ENCODE measurements at regions not wholly inside any gene's neighbourhood (a gene's known extent, or its start where the extent isn't known, plus 50 kb on each side); places are given as distances from the start of the nearest gene placed in this dataset.
A peak's percentile ranks its signal among the peaks of the same experiment; 100 is the strongest.

GRCh38 chr17:71963351-71963750, 157.5 kb upstream of the SOX9 start:
- no peak for DNase-seq

- DNase-seq = no peak
Observed at GRCh38 chr17:71963791-71964190, 157.0 kb upstream of the SOX9 start.

- no peak for DNase-seq
Observed at GRCh38 chr17:71964559-71964958, 156.3 kb upstream of the SOX9 start.

- no peak for DNase-seq
Observed at GRCh38 chr17:71966055-71966454, 154.8 kb upstream of the SOX9 start.

- no peak for DNase-seq
Observed at GRCh38 chr17:71966459-71967313, 154.1 kb upstream of the SOX9 start.

- DNase-seq = no peak
Observed at GRCh38 chr17:71969500-71969899, 151.3 kb upstream of the SOX9 start.

- DNase-seq = no peak
Observed at GRCh38 chr17:71970312-71970711, 150.5 kb upstream of the SOX9 start.

GRCh38 chr17:71974051-71974450, 146.8 kb upstream of the SOX9 start:
- no peak for DNase-seq

GRCh38 chr17:71975331-71975801, 145.5 kb upstream of the SOX9 start:
- DNase-seq = peak; percentile 31 to 33

- peak; percentile 60 to 75 for DNase-seq
Observed at GRCh38 chr17:71976011-71976649, 144.7 kb upstream of the SOX9 start.

GRCh38 chr17:71978435-71978834, 142.4 kb upstream of the SOX9 start:
- DNase-seq = no peak

- DNase-seq = no peak
Observed at GRCh38 chr17:71980171-71980570, 140.6 kb upstream of the SOX9 start.

- DNase-seq = no peak
Observed at GRCh38 chr17:71983828-71984227, 137.0 kb upstream of the SOX9 start.

- DNase-seq = no peak
Observed at GRCh38 chr17:71985111-71986039, 135.4 kb upstream of the SOX9 start.

GRCh38 chr17:71986886-71987285, 133.9 kb upstream of the SOX9 start:
- no peak for DNase-seq

GRCh38 chr17:71987634-71988033, 133.2 kb upstream of the SOX9 start:
- no peak for DNase-seq

GRCh38 chr17:71989117-71989516, 131.7 kb upstream of the SOX9 start:
- DNase-seq = no peak

- no peak for DNase-seq
Observed at GRCh38 chr17:71993363-71993762, 127.5 kb upstream of the SOX9 start.

GRCh38 chr17:71995590-71995989, 125.2 kb upstream of the SOX9 start:
- no peak for DNase-seq

GRCh38 chr17:72004011-72004427, 116.8 kb upstream of the SOX9 start:
- no peak for DNase-seq

- no peak for DNase-seq
Observed at GRCh38 chr17:72004611-72005331, 116.0 kb upstream of the SOX9 start.

Data from right lung (tissue), 2 donors.